ENCODE measurements at regions not wholly inside any gene's neighbourhood (a gene's known extent, or its start where the extent isn't known, plus 50 kb on each side); places are given as distances from the start of the nearest gene placed in this dataset.

GRCh38 chr2:239489481-239489880 lies 88.7 kb upstream of the HDAC4 start:
- H3F3A ChIP-seq (replicated peaks; ENCODE audit: low read depth): no peaks in the 10 kb centered on the region
- H3K4me2 ChIP-seq: no peak overlapping the region
- H3K9me2 ChIP-seq (ENCODE audit: insufficient read depth): 0 out of 2 replicates have a peak, but pooled peaks cover 3% of the 10 kb centered on the region
- TF ChIP-seq JUNB (IDR thresholded peaks at IDR 0.05; ENCODE audit: unreplicated experiment) (no peak), ETS1 (IDR thresholded peaks at IDR 0.05) (no peak), CTCF (conservative IDR thresholded peaks at IDR 0.05; ENCODE audit: low read depth in 2 of 2) (no peak), ZNF462 (CRISPR knock-in tag; IDR thresholded peaks at IDR 0.05) (no peak), ZNF331 (CRISPR knock-in tag; IDR thresholded peaks at IDR 0.05; ENCODE audit: low read depth) (no peak), POLR2AphosphoS5 (IDR thresholded peaks at IDR 0.05; ENCODE audit: low read depth) (no peak), NANOG (IDR thresholded peaks at IDR 0.05; ENCODE audit: borderline replicate concordance) (no peak), CREB1 (CRISPR knock-in tag; IDR thresholded peaks at IDR 0.05; ENCODE audit: low read depth) (no peak), EZH2phosphoT487 (IDR thresholded peaks at IDR 0.05; ENCODE audit: unreplicated experiment) (no peak), STAT1 (IDR thresholded peaks at IDR 0.05; ENCODE audit: unreplicated experiment) (no peak), EZH2 (IDR thresholded peaks at IDR 0.05; ENCODE audit: low read depth, unreplicated experiment) (no peak), REST (IDR thresholded peaks at IDR 0.05; ENCODE audit: unreplicated experiment) (no peak), ZNF114 (CRISPR knock-in tag; IDR thresholded peaks at IDR 0.05) (no peak)
- Mint-ChIP-seq H3K4me3 (no peak overlapping the region), H3K4me1 (no peaks in the 10 kb centered on the region), H3K36me3 (ENCODE audit: low read depth) (no peaks in the 10 kb centered on the region), H3K9me3 (no peaks in the 10 kb centered on the region; the same call in 2 of the 3 replicates), H3K27me3 (ENCODE audit: insufficient read depth, low read depth, poor library complexity) (peaks cover 5% of the 10 kb centered on the region), H3K27ac (no peak overlapping the region)
- H3K27me3 ChIP-seq (ENCODE audit: insufficient read depth): no peaks in the 10 kb centered on the region
- no peak overlapping the region for H3K27ac ChIP-seq (ENCODE audit: low read depth)
- H2AFZ ChIP-seq: no peak overlapping the region
- no peaks in the 10 kb centered on the region for H4K20me1 ChIP-seq (replicated peaks; ENCODE audit: insufficient read depth)
- H3K79me2 ChIP-seq (replicated peaks; ENCODE audit: insufficient read depth): no peaks in the 10 kb centered on the region
- H3K4me3 ChIP-seq: no peak overlapping the region
- no peak for DNase-seq (ENCODE audit: low spot score)
- H3K4me1 ChIP-seq (ENCODE audit: insufficient read depth): no peaks in the 10 kb centered on the region
- no peak for ATAC-seq
- H3K36me3 ChIP-seq (ENCODE audit: insufficient read depth): no peaks in the 10 kb centered on the region
